ACHN (cell line): ENCODE measurements at regions not wholly inside any gene's neighbourhood (a gene's known extent, or its start where the extent isn't known, plus 50 kb on each side); places are given as distances from the start of the nearest gene placed in this dataset.
"Not testable (repeated sequence)": the region's sequence is repeated elsewhere in the genome, so short reads cannot be mapped to it uniquely, and the experiment has no call there.

Experiments
- DNase-seq: peaks from one replicate; pipeline ENCODE4 v3.0.0-alpha.2; 2015
- in situ Hi-C: cut with HindIII; loops from 2 replicates; pipeline ENCODE4 v1.10.0; 2017; ENCODE audit warnings: low sequenced_read_pairs, low pct_ligation_motif_present, low pct_unique_long_range_greater_than_20kb

- in situ Hi-C loops = no loop called here
- DNase-seq = no peak
These were observed 120.6 kb downstream of the BCHE start for GRCh38 chr3:165716592-165716991.

GRCh38 chr3:165713479-165713878 is 123.7 kb downstream of the BCHE start:
- DNase-seq = no peak
- in situ Hi-C loops = no loop called here

GRCh38 chr3:165712382-165712781 is 124.8 kb downstream of the BCHE start:
- in situ Hi-C loops = no loop called here
- no peak for DNase-seq

GRCh38 chr3:165697910-165698309 is 139.3 kb downstream of the BCHE start:
- no peak for DNase-seq
- in situ Hi-C loops = no loop called here

GRCh38 chr3:165696496-165696895 is 140.7 kb downstream of the BCHE start:
- DNase-seq = no peak
- in situ Hi-C loops = no loop called here

GRCh38 chr3:165683947-165684346 is 153.3 kb downstream of the BCHE start:
- in situ Hi-C loops = no loop called here
- no peak for DNase-seq

- in situ Hi-C loops = no loop called here
- no peak for DNase-seq
These were observed 154.5 kb downstream of the BCHE start for GRCh38 chr3:165682734-165683133.

GRCh38 chr3:165669967-165670366 is 167.3 kb downstream of the BCHE start:
- DNase-seq = no peak
- in situ Hi-C loops = no loop called here

- in situ Hi-C loops = no loop called here
- no peak for DNase-seq
These were observed 167.7 kb downstream of the BCHE start for GRCh38 chr3:165669504-165669903.

GRCh38 chr3:165667676-165668075 is 169.5 kb downstream of the BCHE start:
- DNase-seq = no peak
- in situ Hi-C loops = no loop called here

- in situ Hi-C loops = no loop called here
- no peak for DNase-seq
These were observed 179.2 kb downstream of the BCHE start for GRCh38 chr3:165658027-165658426.

GRCh38 chr3:165653130-165653778 is 184.0 kb downstream of the BCHE start:
- in situ Hi-C loops = no loop called here
- DNase-seq = no peak

- in situ Hi-C loops, DNase-seq: not testable (repeated sequence)
These were observed 187.9 kb downstream of the BCHE start for GRCh38 chr3:165649282-165649681.

- in situ Hi-C loops = no loop called here
- DNase-seq = no peak
These were observed 192.0 kb downstream of the BCHE start for GRCh38 chr3:165645191-165645590.

GRCh38 chr3:165644331-165644730 is 192.9 kb downstream of the BCHE start:
- in situ Hi-C loops = no loop called here

GRCh38 chr3:165643425-165643824 is 193.8 kb downstream of the BCHE start:
- DNase-seq = peak; percentile 32
- in situ Hi-C loops = no loop called here

More at GRCh38 chr3:165644331-165644730, 192.9 kb downstream of the BCHE start:
- no peak for DNase-seq

- peak; percentile 96 for DNase-seq
- in situ Hi-C loops = no loop called here
These were observed 194.3 kb downstream of the BCHE start for GRCh38 chr3:165642761-165643420.

- no peak for DNase-seq
- in situ Hi-C loops = no loop called here
These were observed 195.5 kb downstream of the BCHE start for GRCh38 chr3:165641569-165642310.

- no peak for DNase-seq
- in situ Hi-C loops = no loop called here
These were observed 196.3 kb downstream of the BCHE start for GRCh38 chr3:165640970-165641369.

- no peak for DNase-seq
- in situ Hi-C loops = no loop called here
These were observed 197.2 kb downstream of the BCHE start for GRCh38 chr3:165640031-165640430.
